Activated B cell treated with CpG ODN at 0.5 μM for 24 hours (primary cell): ENCODE measurements at regions not wholly inside any gene's neighbourhood (a gene's known extent, or its start where the extent isn't known, plus 50 kb on each side); places are given as distances from the start of the nearest gene placed in this dataset.
A peak's percentile ranks its signal among the peaks of the same experiment; 100 is the strongest.

Source experiments
- ATAC-seq: fragments of 200-7000 bp; cut with Tn5 transposase; one replicate; pipeline ENCODE4 v1.10.0; 2021; ENCODE audit warnings: low read depth, mild to moderate bottlenecking, moderate library complexity
- CTCF ChIA-PET: fragments of 350-600 bp; sonication (Branson Sonifier 250); formaldehyde crosslinking; loops from one replicate; lab custom pipeline; 2021; ENCODE audit warnings: antibody characterized with exemption; lab: Charles Lee
- POLR2A ChIA-PET: fragments of 350-600 bp; sonication (Branson Sonifier 250); formaldehyde crosslinking; loops from one replicate; lab custom pipeline; 2021; ENCODE audit warnings: antibody characterized with exemption; lab: Charles Lee
- DNase-seq: peaks from one replicate; pipeline ENCODE4 v3.0.0; 2022
- H3K27ac Mint-ChIP-seq: one replicate; pipeline ENCODE4 v1.8.0; 2020; ENCODE audit warnings: mixed read lengths
- H3K27me3 Mint-ChIP-seq: one replicate; pipeline ENCODE4 v1.8.0; 2021; ENCODE audit warnings: mixed read lengths
- H3K36me3 Mint-ChIP-seq: one replicate; pipeline ENCODE4 v1.8.0; 2021; ENCODE audit warnings: low read depth, mixed read lengths
- H3K4me1 Mint-ChIP-seq: one replicate; pipeline ENCODE4 v1.8.0; 2021; ENCODE audit warnings: mixed read lengths
- H3K4me3 Mint-ChIP-seq: one replicate; pipeline ENCODE4 v1.8.0; 2020; ENCODE audit warnings: mild to moderate bottlenecking, mixed read lengths
- H3K9me3 Mint-ChIP-seq: one replicate; pipeline ENCODE4 v1.8.0; 2020; ENCODE audit warnings: mixed read lengths
- CTCF ChIP-seq: fragments of 200-600 bp; IDR thresholded peaks from one replicate; pipeline ENCODE4 v1.8.0; 2022; ENCODE audit warnings: antibody characterized with exemption, mild to moderate bottlenecking
- intact Hi-C: fragments of 100-400 bp; cut with micrococcal nuclease; formaldehyde crosslinking; loops from one replicate; pipeline ENCODE4 v1.15.1; 2024

DNA sequence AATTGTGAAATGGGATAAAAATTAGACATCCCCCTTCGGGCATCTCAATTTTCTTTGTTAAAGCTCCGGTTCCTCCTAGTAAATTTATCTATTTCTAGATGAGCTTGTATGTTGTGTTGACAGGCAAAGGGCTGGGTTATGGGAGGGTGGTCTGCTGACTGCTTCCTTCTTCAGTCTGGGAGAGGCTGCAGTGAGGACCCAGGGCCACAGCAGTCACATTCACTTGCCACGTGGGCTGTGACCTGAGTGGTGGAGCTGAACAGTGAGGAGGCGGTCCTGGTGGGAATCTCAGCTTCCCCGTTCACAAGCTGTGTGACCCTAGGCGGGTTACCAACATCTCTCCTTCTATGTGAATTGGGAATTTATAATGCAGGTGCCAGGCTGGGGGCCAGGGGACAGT is 57.5 kb upstream of the RXRA start:
- H3K27me3 Mint-ChIP-seq, result peaks cover 9% of the 10 kb centered on the region
- ChIA-PET CTCF (interaction anchor here (0.5 to 2.3 kb wide), 3 partner anchors 22 to 174 kb away, joined by 3 to 7 read pairs (median 4); no protein-coding TSS in a partner anchor), POLR2A (interaction anchor here (0.7 to 1.5 kb wide), 4 partner anchors 24 to 123 kb away, joined by 3 to 4 read pairs (median 3); no protein-coding TSS in a partner anchor)
- no peak for ATAC-seq
- no peak for DNase-seq
- no peaks in the 10 kb centered on the region for H3K9me3 Mint-ChIP-seq
- no peak for TF ChIP-seq CTCF
- peak overlapping the region; percentile 40 for H3K4me3 Mint-ChIP-seq
- intact Hi-C loops, result no loop called here
- H3K36me3 Mint-ChIP-seq, result no peaks in the 10 kb centered on the region
- H3K4me1 Mint-ChIP-seq, result peaks cover 52% of the 10 kb centered on the region
- H3K27ac Mint-ChIP-seq, result peak overlapping the region; percentile 41

- intact Hi-C loops, result no loop called here
- no peak overlapping the region for H3K4me3 Mint-ChIP-seq
Measured at GRCh38 chr9:134271338-134272301, 54.6 kb upstream of the RXRA start.

DNA sequence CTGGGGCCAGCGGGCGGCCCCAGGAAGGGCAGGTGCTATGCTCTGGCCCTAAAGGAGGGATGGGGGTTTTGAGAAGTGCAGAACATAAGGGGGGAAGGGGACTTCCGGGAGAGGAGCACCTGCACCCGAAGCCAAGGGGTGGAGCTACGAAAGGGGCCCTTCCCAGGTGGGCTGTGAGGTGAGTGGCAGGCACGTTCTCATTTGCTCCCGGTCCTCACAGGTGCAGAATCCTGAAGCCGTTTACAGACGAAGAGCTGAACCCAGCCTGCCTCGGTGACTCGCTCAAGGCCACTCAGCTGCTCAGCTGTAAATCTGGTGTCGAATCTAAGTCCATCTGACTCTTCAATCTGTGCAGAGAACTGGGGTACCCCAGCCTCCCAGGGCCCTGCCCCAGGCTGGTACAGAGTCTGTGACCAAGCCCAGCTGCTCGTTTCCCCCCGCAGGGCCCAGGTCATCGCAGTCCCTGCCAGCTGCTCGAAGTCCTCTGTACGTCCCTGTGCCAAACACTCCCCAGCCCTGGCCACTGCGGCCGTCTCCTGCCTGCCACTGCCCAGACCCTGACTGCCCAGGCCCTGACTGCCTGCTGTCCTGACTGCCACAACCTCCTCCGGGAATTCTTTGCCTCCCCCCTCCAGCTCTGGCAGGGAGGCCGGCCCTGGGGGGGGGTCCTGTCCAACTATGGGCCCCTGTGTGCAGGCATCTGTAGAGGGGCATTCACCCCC is 53.8 kb upstream of the RXRA start:
- intact Hi-C loops, result no loop called here
- no peak for ATAC-seq
- ChIA-PET CTCF (no interaction called here), POLR2A (no interaction called here)
- H3K27me3 Mint-ChIP-seq, result peaks cover 4% of the 10 kb centered on the region
- DNase-seq, result no peak
- H3K9me3 Mint-ChIP-seq, result no peaks in the 10 kb centered on the region
- no peak for TF ChIP-seq CTCF
- no peaks in the 10 kb centered on the region for H3K36me3 Mint-ChIP-seq
- peaks cover 55% of the 10 kb centered on the region for H3K4me1 Mint-ChIP-seq
- H3K27ac Mint-ChIP-seq, result no peak overlapping the region
- no peak overlapping the region for H3K4me3 Mint-ChIP-seq

More at GRCh38 chr9:134271338-134272301, 54.6 kb upstream of the RXRA start:
- ChIA-PET CTCF (no interaction called here), POLR2A (no interaction called here)
- TF ChIP-seq CTCF, result no peak
- H3K9me3 Mint-ChIP-seq, result no peaks in the 10 kb centered on the region
- no peaks in the 10 kb centered on the region for H3K36me3 Mint-ChIP-seq
- DNase-seq, result no peak
- no peak overlapping the region for H3K27ac Mint-ChIP-seq
- H3K27me3 Mint-ChIP-seq, result peaks cover under 1% of the 10 kb centered on the region
- no peak for ATAC-seq
- H3K4me1 Mint-ChIP-seq, result peaks cover 52% of the 10 kb centered on the region

DNA sequence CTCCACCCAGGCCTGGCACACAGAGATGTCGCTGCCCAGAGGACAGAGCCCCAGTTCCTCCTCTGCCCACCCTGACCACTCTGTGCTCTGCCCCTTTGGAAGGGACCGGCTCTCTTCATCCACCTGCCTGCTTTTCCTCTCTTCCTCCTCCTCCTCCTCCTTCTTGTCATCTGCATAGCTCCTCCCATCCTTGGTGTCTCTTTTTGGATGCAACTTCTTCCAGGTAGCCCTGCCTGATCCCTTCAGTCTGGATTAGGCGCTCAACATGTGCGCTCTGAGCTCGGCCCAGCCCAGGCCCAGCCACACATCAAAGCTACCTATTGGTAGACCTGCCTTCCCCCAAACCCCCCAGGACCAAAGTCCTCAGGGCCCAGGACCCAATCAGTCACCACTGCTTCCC is 52.6 kb upstream of the RXRA start:
- Mint-ChIP-seq H3K27ac (no peak overlapping the region), H3K36me3 (no peaks in the 10 kb centered on the region), H3K4me3 (no peak overlapping the region), H3K4me1 (peaks cover 43% of the 10 kb centered on the region), H3K27me3 (peaks cover 4% of the 10 kb centered on the region), H3K9me3 (no peaks in the 10 kb centered on the region)
- ATAC-seq (no peak), DNase-seq (no peak)
- intact Hi-C loops, result no loop called here
- TF ChIP-seq CTCF, result no peak
- ChIA-PET POLR2A (no interaction called here), CTCF (no interaction called here)

- no peak overlapping the region for H3K4me3 Mint-ChIP-seq
Measured at GRCh38 chr9:134275375-134275774, 50.9 kb upstream of the RXRA start.

More at GRCh38 chr9:134275375-134275774, 50.9 kb upstream of the RXRA start:
- TF ChIP-seq CTCF, result no peak
- Mint-ChIP-seq H3K9me3 (no peaks in the 10 kb centered on the region), H3K27me3 (peaks cover 4% of the 10 kb centered on the region), H3K27ac (no peak overlapping the region), H3K4me1 (peaks cover 31% of the 10 kb centered on the region), H3K36me3 (no peaks in the 10 kb centered on the region)
- ATAC-seq (peak; percentile 34), DNase-seq (no peak)
- CTCF ChIA-PET, result no interaction called here
- intact Hi-C loops, result no loop called here
- POLR2A ChIA-PET, result no interaction called here
